ENCODE measurements at regions not wholly inside any gene's neighbourhood (a gene's known extent, or its start where the extent isn't known, plus 50 kb on each side); places are given as distances from the start of the nearest gene placed in this dataset.
"Not testable (repeated sequence)": the region's sequence is repeated elsewhere in the genome, so short reads cannot be mapped to it uniquely, and the experiment has no call there.

GRCh38 chr2:133843091-133843490 lies 274.8 kb upstream of the NCKAP5 start:
- DNase-seq: no peak

GRCh38 chr2:133843551-133843950 lies 275.3 kb upstream of the NCKAP5 start:
- DNase-seq: no peak

- DNase-seq: peak; percentile 65 to 82
These were observed 276.1 kb upstream of the NCKAP5 start for GRCh38 chr2:133844214-133844892.

GRCh38 chr2:133846476-133846875 lies 278.2 kb upstream of the NCKAP5 start:
- DNase-seq: no peak

- no peak for DNase-seq
These were observed 279.3 kb upstream of the NCKAP5 start for GRCh38 chr2:133847591-133847990.

- DNase-seq: no peak
These were observed 279.9 kb upstream of the NCKAP5 start for GRCh38 chr2:133848111-133848649.

GRCh38 chr2:133849341-133849740 lies 281.1 kb upstream of the NCKAP5 start:
- no peak for DNase-seq

GRCh38 chr2:133854603-133855200 lies 286.4 kb upstream of the NCKAP5 start:
- DNase-seq: no peak

- DNase-seq: no peak
These were observed 287.3 kb upstream of the NCKAP5 start for GRCh38 chr2:133855526-133855925.

GRCh38 chr2:133856678-133857077 lies 288.4 kb upstream of the NCKAP5 start:
- DNase-seq: no peak

- DNase-seq: no peak
These were observed 291.3 kb upstream of the NCKAP5 start for GRCh38 chr2:133859578-133859977.

GRCh38 chr2:133862400-133862977 lies 294.2 kb upstream of the NCKAP5 start:
- no peak for DNase-seq

- no peak for DNase-seq
These were observed 295.0 kb upstream of the NCKAP5 start for GRCh38 chr2:133863106-133863800.

GRCh38 chr2:133865141-133865540 lies 296.9 kb upstream of the NCKAP5 start:
- DNase-seq: no peak

- no peak for DNase-seq
These were observed 298.9 kb upstream of the NCKAP5 start for GRCh38 chr2:133867166-133867565.

- no peak for DNase-seq
These were observed 303.4 kb upstream of the NCKAP5 start for GRCh38 chr2:133871545-133872209.

- DNase-seq: no peak
These were observed 310.1 kb upstream of the NCKAP5 start for GRCh38 chr2:133878326-133878725.

GRCh38 chr2:133879703-133880102 lies 311.4 kb upstream of the NCKAP5 start:
- DNase-seq: no peak

- not testable (repeated sequence) for DNase-seq
These were observed 313.9 kb upstream of the NCKAP5 start for GRCh38 chr2:133882159-133882558.

- peak; percentile 75 to 79 for DNase-seq
These were observed 316.6 kb upstream of the NCKAP5 start for GRCh38 chr2:133884739-133885381.

- no peak for DNase-seq
These were observed 317.6 kb upstream of the NCKAP5 start for GRCh38 chr2:133885847-133886246.
